C4-2B (cell line): ENCODE measurements at regions not wholly inside any gene's neighbourhood (a gene's known extent, or its start where the extent isn't known, plus 50 kb on each side); places are given as distances from the start of the nearest gene placed in this dataset.

Experiments
- ZFX ChIP-seq: fragments of 450-650 bp; IDR thresholded peaks from 2 replicates; pipeline ENCODE4 v1.6.1; 2017
- TF ChIP-seq, protein P1 (sequence below): fragments of 450-650 bp; conservative IDR thresholded peaks from 2 replicates; pipeline ENCODE4 v1.5.1; 2017; ENCODE audit warnings: mild to moderate bottlenecking

DNA sequence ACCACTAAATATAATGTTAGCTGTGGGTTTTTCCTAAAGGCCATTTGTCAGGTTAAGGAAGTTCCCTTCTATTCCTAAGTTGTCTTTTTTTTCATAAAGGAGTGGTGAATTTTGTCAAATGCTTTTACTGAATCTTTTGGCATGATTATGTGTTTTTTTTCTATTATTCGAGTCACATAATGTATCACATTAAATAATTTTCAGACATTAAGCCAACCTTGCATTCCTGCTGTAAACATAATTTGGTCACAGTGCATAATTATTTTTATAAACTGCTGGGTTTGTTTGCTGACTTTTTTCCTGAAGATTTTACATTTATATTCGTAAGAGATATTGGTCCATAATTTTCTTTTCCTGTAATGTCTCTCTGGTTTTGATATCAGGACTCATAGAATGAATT, 101.8 kb upstream of the SPRED1 start:
- TF ChIP-seq, protein P1, sequence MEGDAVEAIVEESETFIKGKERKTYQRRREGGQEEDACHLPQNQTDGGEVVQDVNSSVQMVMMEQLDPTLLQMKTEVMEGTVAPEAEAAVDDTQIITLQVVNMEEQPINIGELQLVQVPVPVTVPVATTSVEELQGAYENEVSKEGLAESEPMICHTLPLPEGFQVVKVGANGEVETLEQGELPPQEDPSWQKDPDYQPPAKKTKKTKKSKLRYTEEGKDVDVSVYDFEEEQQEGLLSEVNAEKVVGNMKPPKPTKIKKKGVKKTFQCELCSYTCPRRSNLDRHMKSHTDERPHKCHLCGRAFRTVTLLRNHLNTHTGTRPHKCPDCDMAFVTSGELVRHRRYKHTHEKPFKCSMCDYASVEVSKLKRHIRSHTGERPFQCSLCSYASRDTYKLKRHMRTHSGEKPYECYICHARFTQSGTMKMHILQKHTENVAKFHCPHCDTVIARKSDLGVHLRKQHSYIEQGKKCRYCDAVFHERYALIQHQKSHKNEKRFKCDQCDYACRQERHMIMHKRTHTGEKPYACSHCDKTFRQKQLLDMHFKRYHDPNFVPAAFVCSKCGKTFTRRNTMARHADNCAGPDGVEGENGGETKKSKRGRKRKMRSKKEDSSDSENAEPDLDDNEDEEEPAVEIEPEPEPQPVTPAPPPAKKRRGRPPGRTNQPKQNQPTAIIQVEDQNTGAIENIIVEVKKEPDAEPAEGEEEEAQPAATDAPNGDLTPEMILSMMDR, result no peak
- TF ChIP-seq ZFX, result no peak
